ENCODE measurements at regions not wholly inside any gene's neighbourhood (a gene's known extent, or its start where the extent isn't known, plus 50 kb on each side); places are given as distances from the start of the nearest gene placed in this dataset.
"Not testable (repeated sequence)": the region's sequence is repeated elsewhere in the genome, so short reads cannot be mapped to it uniquely, and the experiment has no call there.

DNA sequence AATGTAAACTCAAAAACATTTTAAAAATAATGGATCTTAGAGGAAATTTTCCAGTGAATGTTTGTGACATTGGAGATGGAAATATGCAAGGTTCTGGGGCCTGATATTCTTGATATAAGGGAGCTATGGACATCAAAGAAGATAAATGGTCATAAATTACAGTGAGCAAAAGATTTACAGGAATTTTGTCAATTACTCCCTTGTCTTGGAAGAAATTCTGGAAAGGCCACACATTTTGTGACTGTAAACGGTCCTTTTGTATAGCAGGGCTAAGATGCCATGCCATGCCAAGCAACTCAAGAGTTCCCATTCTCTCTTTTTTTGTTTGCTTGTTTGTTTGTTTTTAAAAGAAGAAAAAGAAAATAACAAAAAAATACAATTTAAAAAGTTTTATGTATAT, 1186.2 kb upstream of the CITED2 start:
- DNase-seq: no peak

DNA sequence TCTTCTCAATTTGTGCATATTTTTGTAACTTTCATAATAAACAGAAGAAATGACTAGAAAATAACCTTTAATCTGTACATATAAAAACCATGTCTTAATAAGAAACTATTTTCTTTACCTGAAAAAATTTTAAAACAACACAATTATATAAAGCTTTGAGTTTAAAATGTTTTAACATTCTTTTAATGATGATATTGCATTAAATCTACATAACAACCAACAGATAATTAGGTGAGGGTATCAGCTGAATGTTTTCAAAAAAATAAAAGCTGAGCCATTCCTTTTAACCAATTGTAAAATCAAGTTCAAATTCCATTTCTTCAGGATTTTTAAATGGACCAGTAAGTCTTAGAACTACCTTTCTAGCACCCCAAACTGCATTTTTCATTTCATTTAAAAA, 1185.0 kb upstream of the CITED2 start:
- DNase-seq: no peak

DNA sequence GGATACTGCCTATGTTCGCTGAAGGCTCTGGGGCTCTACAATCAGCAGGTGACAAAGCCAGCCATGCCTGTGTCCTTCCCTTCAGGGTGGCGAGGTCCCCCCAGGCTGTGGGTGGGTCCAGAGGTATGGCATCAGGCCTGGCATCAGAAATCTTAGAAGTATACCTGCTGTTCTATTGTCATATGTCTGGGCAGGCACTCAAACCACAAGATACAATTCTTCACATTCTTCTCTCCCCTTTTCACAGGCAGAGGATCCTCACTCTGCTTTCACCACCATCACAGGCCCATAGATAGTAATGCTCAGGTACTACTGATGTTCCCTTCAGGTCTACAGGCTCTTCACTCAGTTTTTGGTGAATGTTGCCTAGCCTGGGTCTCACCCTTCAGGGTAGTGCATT, 1180.0 kb upstream of the CITED2 start:
- no peak for DNase-seq

DNA sequence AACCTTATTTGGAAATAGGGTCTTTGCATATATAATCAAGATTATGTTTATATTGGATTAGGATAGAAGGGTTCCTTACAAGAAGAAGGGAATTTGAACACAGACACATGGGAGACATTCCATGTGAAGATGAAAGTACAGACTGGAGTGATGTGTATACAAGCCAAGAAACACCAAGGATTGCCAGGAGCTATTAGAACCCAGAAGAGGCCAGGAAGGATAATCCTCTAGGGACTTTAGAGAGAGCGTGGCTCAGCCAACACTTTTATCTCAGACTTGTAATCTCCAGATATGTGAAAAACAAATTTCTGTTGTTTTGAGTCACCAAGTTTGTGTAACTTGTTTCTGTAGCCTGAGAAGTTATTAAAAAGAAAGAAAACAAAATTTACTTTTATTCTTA, 1173.9 kb upstream of the CITED2 start:
- DNase-seq: no peak

DNA sequence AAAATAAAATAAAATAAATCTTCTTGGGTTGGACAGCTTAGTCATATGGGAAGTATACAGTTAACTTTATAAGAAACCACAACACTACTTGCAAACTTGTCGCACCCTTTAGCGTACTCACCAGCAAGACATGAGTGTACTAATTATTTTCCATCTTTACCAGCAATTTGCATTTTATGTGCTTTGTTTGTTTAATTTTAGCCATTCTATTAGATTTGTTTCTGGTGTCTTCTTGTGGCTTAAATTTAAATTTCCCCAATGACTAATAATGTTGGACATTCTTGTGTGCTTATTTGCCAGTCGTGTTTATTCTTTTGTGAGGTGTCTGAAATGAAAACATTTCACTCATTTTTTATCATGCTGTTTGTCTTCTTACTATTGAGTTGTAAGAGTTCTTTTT, 1172.2 kb upstream of the CITED2 start:
- no peak for DNase-seq

DNA sequence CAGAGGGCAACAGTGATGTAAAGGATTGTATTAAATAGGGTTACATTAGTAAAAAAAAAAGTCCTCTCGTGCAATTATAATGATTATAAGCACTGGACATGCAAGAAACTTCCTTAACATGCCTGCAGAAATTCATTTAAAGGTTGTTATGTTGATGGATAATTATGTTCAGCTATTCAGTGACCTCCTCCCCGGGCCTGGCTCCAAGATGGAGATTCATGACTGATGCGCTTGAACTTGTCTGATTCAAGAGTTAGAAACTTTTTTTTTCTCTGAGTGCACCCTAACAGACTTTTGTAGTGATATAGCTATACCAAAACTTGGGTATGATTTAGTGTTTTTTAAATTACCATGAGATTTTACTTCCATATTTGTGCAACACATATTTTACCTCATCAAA, 1170.0 kb upstream of the CITED2 start:
- no peak for DNase-seq

DNA sequence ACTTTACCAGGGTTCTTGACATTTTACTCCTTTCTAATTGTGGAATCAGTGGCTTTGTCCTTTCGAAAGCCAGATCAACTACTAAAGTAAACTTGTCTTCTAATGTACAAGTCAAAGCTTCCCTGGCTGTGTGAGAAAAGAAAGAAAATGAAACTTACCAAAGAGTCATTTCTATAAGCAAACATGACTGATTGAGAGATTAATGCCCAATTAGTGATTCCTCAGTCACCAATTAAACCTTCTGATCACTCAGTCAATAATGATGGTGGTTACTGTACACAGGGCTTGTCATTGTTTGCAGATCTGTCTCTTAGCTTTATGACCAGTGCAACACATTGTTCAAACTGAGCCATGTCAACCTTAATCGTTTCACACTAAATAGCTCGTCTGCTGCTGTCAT, 1168.4 kb upstream of the CITED2 start:
- DNase-seq: no peak

DNA sequence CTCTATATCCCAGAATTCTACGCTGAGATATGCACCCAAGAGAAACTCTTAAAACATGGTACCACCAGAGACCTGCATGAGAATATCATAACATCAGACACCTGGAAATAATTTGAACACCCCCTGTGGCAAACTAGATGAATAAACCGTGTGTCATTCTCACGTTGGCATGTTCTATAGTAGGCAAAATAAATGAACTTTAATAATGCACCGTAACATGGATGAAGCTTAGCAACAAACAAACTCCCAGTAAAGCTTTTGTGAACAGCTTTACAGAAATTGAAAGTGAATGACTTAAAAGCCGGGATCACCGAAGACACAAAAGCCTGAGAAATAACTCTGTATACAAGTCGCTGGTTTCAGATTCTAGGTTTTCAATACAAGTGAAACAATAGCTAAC, 1166.8 kb upstream of the CITED2 start:
- DNase-seq: no peak

DNA sequence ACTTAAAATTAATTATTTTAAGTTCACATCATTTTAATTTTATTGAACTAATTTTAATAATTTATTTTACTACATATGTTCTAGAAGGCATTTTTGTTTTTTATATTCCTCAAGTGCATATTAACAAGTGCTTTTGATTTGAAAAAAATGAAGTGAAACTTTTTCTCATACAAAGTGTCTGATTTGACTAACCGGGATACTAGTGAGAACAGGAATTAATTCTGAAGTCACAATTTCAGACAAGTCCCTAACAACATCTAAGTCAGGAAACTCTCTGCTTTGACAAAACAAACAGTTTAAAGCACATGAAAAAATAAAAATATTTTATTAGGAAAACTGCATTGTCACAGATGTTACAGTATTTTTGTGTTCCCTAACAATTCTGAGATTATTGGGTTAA, 1166.3 kb upstream of the CITED2 start:
- no peak for DNase-seq

DNA sequence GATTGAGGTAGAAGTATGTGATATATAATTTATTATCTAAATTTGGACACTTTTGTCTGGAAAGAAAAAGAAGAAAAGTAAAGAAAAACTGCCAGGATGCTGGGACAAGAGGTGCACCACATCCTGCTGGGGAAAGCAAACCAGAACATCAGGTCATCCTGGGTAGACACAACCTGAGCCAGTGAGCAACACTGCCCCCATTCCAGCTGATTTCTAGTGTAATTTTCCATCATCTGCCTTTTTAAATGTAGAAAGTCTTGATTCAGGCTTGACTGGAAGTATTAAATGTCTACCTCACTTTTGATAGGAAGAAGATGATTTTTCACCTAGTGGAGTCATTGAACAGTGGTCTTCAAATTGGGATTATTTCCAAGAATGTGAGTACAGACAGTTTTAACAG, 1164.5 kb upstream of the CITED2 start:
- DNase-seq: no peak

DNA sequence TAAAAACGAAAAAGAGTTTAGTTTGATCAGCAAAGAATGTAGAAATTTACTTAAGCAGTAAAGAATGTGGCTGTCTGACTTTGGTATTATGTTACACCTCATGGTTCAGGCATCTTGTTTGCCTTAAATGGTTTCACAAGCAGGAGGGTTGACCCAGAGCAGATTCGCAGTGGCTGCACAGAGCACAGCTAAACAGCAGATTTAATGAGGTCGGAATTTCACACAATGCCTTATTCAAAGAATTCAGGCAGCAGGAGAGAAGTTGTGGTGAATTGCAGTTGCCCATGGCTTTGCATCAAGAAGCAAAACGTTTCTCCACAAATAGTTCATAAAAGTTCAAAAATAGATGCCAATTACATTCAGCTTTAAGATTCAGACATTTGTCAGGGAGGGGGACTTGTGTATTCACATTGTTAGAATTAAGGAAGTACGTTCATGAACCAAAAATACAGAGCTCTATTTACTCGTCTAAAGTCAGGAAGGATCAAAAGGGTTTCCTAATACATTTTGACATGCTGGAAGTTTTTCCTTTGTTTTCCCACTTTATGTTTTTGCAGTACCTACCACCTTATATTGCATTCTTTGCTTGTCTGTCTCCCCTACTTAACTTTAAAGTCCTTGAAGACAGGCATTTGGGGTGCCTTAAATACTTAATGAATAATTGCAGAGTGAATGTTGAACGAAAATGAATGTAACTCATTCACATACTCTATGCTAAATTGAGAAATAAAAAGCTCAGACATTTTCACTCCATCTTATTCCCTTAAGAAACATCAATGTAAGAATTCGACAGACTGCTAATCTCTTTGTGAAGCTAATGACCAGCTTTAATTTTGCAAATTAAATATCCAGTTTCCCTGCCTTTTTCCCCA, 1163.6 kb upstream of the CITED2 start:
- no peak for DNase-seq

DNA sequence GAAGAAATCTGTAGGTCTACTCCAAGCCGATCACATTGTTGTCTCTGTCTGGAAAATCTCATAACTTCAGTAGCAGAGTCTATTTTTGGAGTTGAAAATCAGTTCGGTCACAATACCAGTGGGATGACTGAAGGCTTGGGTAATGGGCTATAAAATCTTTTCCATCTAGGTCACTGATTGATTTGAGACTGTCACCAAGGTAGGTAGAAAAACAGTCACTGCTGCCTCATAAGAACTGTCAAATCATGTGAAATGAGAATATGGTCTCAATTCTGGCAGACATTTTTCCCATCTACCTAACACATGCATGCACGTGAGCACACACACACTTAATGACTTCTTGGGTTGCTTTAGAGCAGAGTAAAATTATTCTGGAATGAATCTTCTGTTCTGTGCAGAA, 1162.8 kb upstream of the CITED2 start:
- DNase-seq: no peak

DNA sequence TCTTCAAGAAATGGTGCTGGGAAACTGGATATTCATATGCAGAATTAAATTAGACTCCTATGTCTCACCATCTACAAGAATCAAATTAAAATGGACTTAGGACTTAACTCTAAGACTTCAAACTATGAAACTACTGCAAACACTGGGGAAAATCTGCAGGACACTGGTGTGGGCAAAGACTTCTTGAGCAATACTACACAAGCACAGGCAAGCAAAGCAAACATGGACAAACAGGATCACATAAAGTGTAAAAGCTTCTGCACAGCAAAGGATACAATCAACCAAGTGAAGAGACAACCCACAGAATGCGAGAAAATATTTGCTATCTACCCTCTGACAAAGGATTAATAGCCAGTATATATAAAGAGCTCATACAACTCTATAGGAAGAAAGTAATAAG, 1161.1 kb upstream of the CITED2 start:
- DNase-seq: no peak

DNA sequence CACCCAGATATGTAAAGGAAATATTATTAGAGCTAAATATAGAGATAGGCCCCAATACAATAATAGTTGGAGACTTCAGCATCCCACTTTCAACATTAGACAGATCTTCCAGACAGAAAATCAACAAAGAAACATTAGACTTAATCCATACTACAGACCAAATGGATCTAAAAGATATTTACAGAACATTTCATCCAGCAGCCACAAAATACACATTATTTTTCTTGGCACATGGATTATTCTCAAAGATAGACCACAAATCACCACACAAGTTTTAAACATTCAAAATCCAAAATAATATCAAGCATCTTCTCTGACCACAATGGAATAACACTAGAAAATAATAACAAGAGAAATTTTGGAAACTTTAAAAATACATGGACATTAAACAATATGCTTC, 1159.1 kb upstream of the CITED2 start:
- DNase-seq: no peak

DNA sequence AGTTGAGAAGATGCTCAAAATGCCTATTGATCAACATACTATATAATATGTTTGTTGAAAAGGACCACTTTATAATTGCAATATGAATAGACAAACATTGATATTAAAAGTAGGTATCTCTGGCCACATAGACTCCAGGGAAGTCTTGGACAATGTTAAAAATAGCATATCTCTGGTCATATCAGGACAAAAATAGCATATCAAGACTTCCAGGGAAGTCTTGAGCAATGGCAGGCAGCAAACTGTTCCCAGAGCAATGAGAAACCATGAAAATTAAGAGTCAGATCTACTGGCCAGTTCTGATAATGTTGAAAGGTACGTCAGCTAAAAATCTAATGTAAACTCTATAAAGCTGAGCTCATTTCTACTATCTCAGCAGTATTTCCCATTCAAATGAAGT, 1130.3 kb upstream of the CITED2 start:
- no peak for DNase-seq

DNA sequence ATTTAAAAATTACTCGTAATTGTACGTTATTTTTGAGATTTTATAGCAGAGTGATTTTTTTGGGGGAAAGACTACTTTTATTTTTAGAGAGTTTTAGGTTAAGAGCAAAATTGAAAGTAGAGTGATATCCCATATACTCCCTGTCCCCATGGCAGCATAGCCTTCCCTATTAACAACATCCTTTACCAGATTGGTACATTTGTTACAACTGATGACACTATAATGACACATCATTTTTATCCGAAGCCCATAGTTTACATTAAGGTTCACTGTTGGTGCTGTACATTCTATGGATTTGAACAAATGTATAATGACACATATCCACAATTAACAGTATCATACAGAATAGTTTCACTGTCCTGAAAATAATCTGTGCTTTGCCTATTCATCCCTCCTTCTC, 1126.4 kb upstream of the CITED2 start:
- DNase-seq: no peak

DNA sequence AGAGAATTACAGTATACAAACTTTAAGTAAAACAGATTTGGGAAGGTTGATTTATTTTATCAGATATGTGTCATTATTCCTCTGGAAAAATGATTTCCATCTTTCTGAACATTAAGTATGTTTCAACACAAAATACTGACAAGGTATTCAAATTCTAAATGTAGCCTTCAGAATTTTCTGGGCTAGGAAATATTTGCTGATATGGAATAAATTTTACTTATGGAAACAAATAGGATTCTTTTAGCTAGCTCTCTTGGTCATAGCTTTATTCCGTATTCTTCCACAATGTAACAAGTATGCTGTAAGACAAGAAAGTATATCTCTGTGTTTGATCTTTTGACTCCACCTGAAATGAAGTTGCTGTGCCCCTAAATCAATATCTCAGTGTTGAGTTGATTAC, 1125.2 kb upstream of the CITED2 start:
- no peak for DNase-seq

DNA sequence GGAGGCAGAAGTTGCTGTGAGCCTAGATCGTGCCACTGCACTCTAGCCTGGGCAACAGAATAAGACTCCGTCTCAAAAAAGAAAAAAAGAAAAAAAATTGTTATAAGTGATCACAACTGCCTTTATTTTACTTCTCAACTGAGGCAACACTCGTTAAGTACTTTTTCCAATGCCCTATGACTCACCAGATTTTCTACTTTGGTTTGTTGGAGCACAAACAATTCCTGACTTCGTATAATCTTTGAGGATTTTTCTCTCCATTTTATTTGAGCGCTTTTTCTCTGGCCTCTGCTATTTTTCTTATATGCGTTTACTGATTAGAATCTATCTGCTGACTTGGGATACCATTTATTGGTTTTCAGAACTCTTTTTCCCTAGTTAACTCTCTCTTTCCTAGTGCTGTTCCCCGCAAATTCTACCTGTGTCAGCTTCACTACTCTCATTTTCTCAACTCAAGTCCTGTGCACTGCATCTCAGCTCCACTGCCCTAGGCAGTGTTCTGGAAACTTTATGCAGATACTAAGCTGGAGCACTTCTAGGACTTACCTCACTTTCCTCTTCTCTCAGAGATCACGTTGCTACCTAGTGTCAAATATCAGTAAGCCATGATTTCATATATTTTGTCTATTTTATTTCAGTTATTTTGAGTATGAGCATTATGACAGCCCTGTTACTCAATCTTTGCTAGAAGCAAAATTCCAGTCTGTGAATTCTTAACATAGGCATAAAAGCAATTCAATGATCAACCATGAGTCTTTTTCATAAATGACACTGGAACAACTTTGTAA, 1120.1 kb upstream of the CITED2 start:
- DNase-seq: no peak

DNA sequence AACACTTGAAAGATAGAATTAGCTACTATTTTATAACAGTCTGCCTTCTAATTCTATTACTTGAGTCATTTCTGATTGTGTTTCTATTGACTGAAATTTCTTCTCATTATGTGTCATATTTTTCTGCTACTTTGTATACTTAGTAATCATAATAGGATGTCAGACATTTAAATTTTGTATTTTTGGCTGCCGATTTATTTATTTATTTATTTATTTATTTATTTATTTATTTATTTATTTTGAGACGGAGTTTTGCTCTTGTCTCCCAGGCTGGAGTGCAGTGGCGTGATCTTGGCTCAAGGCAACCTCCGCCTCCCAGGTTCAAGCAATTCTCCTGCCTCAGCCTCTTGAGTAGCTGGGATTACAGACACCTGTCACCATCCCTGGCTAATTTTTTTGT, 1119.0 kb upstream of the CITED2 start:
- not testable (repeated sequence) for DNase-seq

DNA sequence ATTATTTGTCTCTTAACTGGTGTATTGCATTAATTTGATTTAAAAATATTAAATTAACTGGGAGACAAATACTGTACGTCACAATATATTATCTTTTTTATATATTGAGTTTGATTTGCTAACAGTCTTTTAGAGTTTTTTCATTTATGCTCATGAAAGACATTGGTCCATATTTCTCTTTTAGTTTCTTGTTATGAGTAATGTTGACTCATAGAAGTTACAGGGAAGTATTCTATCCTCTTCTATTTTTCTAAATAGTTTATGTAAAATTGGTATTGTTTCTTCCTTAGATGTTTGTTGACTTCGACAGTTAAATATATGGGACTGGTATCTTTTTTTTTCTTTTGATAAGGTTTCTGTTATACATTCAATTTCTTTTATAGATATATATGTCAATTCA, 1115.6 kb upstream of the CITED2 start:
- no peak for DNase-seq

DNA sequence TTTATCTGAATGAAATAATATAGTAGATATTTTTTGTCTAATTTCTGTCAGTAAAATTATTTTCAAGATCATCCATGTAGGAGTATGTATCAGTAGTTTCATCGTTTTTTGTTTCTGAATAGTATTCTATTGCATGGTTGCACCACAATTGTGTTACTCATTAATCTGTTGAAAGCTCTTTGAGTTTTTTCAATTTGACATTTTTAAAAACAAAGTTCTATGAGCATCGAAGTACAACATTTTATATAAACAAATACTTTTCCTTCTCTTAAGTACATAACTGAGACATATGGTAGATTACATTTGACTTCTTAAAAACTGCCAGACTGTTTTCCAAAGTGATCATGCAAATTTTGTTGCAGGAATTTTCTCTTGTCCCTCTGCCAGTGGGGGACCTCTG, 1113.1 kb upstream of the CITED2 start:
- DNase-seq: no peak

DNA sequence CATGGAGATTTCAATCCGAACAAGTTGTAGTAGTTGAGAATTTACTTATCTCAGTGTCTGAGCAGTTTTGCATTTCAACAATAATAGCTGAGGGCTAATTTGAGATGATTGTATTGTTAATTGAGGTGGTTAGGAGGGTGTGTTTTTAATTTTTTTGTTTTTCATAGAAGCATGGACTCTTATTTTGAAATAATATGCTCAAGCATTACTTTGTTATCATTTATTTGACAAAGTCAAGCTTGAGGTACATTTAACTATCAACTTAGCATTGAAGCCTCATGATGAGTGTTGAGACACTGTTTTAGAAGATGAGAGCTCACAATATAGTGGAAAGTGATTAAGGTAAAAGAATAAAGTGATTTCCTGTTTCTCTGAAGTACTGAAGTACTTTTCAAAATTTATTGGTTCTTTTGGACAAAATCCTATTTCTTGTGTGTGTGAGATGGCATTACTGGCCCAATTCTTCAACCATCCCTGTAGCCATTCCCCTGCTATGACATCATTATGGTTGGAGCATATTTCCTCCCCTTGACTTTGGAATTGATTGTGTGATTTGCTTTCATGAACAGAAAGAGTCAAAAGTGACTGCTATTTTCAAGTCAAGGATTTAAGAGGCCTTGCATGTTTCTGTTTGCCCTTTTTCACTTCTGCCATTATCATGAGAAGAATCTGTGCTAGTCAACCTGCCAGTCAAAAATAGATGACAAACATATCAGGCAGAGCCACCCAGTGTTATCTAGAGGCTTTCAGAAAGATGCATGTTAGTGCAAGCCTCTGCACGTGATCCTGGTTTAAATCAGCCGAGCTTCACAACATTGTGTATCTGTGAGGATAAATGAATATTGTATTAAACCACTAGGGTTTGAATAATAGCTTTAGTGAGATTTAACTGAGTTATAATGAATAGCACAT, 1112.3 kb upstream of the CITED2 start:
- no peak for DNase-seq

DNA sequence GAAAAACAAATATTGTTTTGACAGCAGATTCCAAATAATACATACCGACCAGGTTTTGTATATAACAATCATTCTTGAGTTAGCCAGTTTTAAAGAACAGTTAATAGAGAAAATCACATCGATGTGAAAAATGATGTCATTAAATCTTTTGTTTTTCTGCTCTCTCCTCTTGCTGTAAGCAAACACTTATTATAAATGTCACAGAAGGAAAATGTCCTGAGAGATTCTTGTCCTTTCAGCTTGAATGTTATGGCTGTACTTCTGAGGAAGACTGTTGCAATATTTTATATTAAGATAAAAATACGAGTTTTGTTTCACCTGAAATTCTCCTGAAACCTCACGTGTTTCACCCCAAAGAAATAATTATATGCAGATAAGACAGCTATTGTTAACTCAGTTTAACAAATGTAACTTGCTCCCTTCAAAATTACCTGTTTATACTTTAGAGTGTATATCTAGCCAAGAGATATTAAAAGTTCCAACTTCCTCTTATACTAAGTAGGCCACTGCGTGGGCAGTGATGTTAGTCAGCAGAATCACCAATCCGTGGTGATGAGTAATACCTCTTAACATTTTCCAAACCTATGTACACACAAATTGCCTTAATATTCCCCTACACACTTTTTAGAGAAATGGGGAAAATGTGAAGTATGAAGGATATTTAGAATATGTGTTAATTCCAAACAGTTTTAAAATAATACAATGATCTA, 1111.4 kb upstream of the CITED2 start:
- no peak for DNase-seq

Data from NCI-H1436 treated with DMSO at 0.1 percent for 48 hours (cell line).